ENCODE measurements at regions not wholly inside any gene's neighbourhood (a gene's known extent, or its start where the extent isn't known, plus 50 kb on each side); places are given as distances from the start of the nearest gene placed in this dataset.

- DNase-seq (ENCODE audit: low read depth) = no peak
These were observed 75.9 kb upstream of the LCLAT1 start for GRCh38 chr2:30371028-30371689.

- no peak for DNase-seq (ENCODE audit: low read depth)
These were observed 75.2 kb upstream of the LCLAT1 start for GRCh38 chr2:30371772-30372373.

- no peak for DNase-seq (ENCODE audit: low read depth)
These were observed 74.2 kb upstream of the LCLAT1 start for GRCh38 chr2:30372826-30373225.

- no peak for DNase-seq (ENCODE audit: low read depth)
These were observed 73.2 kb upstream of the LCLAT1 start for GRCh38 chr2:30373881-30374302.

- DNase-seq (ENCODE audit: low read depth) = no peak
These were observed 72.7 kb upstream of the LCLAT1 start for GRCh38 chr2:30374380-30374779.

GRCh38 chr2:30375915-30376314 lies 71.1 kb upstream of the LCLAT1 start:
- no peak for DNase-seq (ENCODE audit: low read depth)

GRCh38 chr2:30379481-30379880 lies 67.6 kb upstream of the LCLAT1 start:
- DNase-seq (ENCODE audit: low read depth) = no peak

GRCh38 chr2:30380824-30381223 lies 66.2 kb upstream of the LCLAT1 start:
- DNase-seq (ENCODE audit: low read depth) = no peak

- no peak for DNase-seq (ENCODE audit: low read depth)
These were observed 64.8 kb upstream of the LCLAT1 start for GRCh38 chr2:30382162-30382783.

GRCh38 chr2:30382995-30383394 lies 64.1 kb upstream of the LCLAT1 start:
- no peak for DNase-seq (ENCODE audit: low read depth)

GRCh38 chr2:30385327-30385726 lies 61.7 kb upstream of the LCLAT1 start:
- no peak for DNase-seq (ENCODE audit: low read depth)

- DNase-seq (ENCODE audit: low read depth) = no peak
These were observed 54.9 kb upstream of the LCLAT1 start for GRCh38 chr2:30392097-30392496.

GRCh38 chr2:30393510-30393909 lies 53.5 kb upstream of the LCLAT1 start:
- no peak for DNase-seq (ENCODE audit: low read depth)

- DNase-seq (ENCODE audit: low read depth) = no peak
These were observed 53.0 kb upstream of the LCLAT1 start for GRCh38 chr2:30394096-30394495.

GRCh38 chr2:30396436-30397232 lies 50.4 kb upstream of the LCLAT1 start:
- no peak for DNase-seq (ENCODE audit: low read depth)

All from activated gamma-delta T cell treated with anti-CD3 and anti-CD28 coated beads, Interleukin-2, amount 50 U/mL, for 16 hours (primary cell).